Mucosa of descending colon (tissue), 3 donors: ENCODE measurements at regions not wholly inside any gene's neighbourhood (a gene's known extent, or its start where the extent isn't known, plus 50 kb on each side); places are given as distances from the start of the nearest gene placed in this dataset.

Source experiments
- ATAC-seq: fragments of 200-7000 bp; cut with Tn5 transposase; one replicate; pipeline ENCODE4 v1.9.1; 2020; ENCODE audit warnings: mild to moderate bottlenecking, moderate library complexity
- DNase-seq, 3 donors: peaks; one replicate each; pipeline ENCODE4 v3.0.0-alpha.2; 2020
- H3K36me3 ChIP-seq: fragments of 200-600 bp; one replicate; pipeline ENCODE4 v1.8.0; 2021; ENCODE audit warnings: low read depth, mild to moderate bottlenecking
- H3K4me1 ChIP-seq: fragments of 200-600 bp; one replicate; pipeline ENCODE4 v1.8.0; 2021; ENCODE audit warnings: low read depth, mild to moderate bottlenecking
- H3K4me3 ChIP-seq: fragments of 200-600 bp; one replicate; pipeline ENCODE4 v1.8.0; 2021; ENCODE audit warnings: mild to moderate bottlenecking
- H3K9me3 ChIP-seq: fragments of 200-600 bp; one replicate; pipeline ENCODE4 v1.8.0; 2021; ENCODE audit warnings: mild to moderate bottlenecking
- CTCF ChIP-seq: fragments of 200-600 bp; IDR thresholded peaks from one replicate; pipeline ENCODE4 v1.8.0; 2022; ENCODE audit warnings: antibody characterized with exemption, mild to moderate bottlenecking
- intact Hi-C, 2 donors: fragments of 100-400 bp; cut with DNase I in 1 of 2; cut with micrococcal nuclease in 1 of 2; formaldehyde crosslinking; loops; one replicate each; pipeline versions ENCODE4 v1.11.0 to v1.11.1; 2022; cut with DNase I, micrococcal nuclease
- donor health status: DM: no; HTN: no; CAD: no; lungs with moderate emphysema.
- donor health status: DM: no; HTN: no; CAD: no.
- donor health status: DM: no; HTN: yes; CAD: no.

GRCh38 chr3:152019508-152019907, 146.1 kb downstream of the SUCNR1 start:
- no peaks in the 10 kb centered on the region for H3K9me3 ChIP-seq
- ATAC-seq (no peak), DNase-seq (no peak)
- H3K4me1 ChIP-seq: no peaks in the 10 kb centered on the region
- intact Hi-C loops: no loop called here
- H3K4me3 ChIP-seq: no peak overlapping the region
- no peak for TF ChIP-seq CTCF
- no peaks in the 10 kb centered on the region for H3K36me3 ChIP-seq

- no peaks in the 10 kb centered on the region for H3K9me3 ChIP-seq
- intact Hi-C loops: no loop called here
- TF ChIP-seq CTCF: no peak
- H3K4me3 ChIP-seq: no peak overlapping the region
- ATAC-seq: peak; percentile 13
- no peak for DNase-seq
- H3K36me3 ChIP-seq: no peaks in the 10 kb centered on the region
- peaks cover 3% of the 10 kb centered on the region for H3K4me1 ChIP-seq
Observed at GRCh38 chr3:152021951-152022461, 148.6 kb downstream of the SUCNR1 start.

GRCh38 chr3:152026033-152026556, 152.7 kb downstream of the SUCNR1 start:
- ATAC-seq (no peak), DNase-seq (no peak)
- intact Hi-C loops: no loop called here
- Histone ChIP-seq H3K4me3 (no peak overlapping the region), H3K9me3 (no peaks in the 10 kb centered on the region), H3K36me3 (no peaks in the 10 kb centered on the region), H3K4me1 (peaks cover 3% of the 10 kb centered on the region)
- TF ChIP-seq CTCF: no peak

- ATAC-seq: no peak
- no peak for TF ChIP-seq CTCF
- H3K9me3 ChIP-seq: peaks cover 4% of the 10 kb centered on the region
Observed at GRCh38 chr3:152030320-152030719, 156.9 kb downstream of the SUCNR1 start.

GRCh38 chr3:152031321-152031720, 157.9 kb downstream of the SUCNR1 start:
- no peak for TF ChIP-seq CTCF
- DNase-seq (no peak), ATAC-seq (no peak)
- intact Hi-C loops: no loop called here
- H3K9me3 ChIP-seq: peaks cover 11% of the 10 kb centered on the region
- no peaks in the 10 kb centered on the region for H3K4me1 ChIP-seq
- H3K4me3 ChIP-seq: no peak overlapping the region
- no peaks in the 10 kb centered on the region for H3K36me3 ChIP-seq

More at GRCh38 chr3:152030320-152030719, 156.9 kb downstream of the SUCNR1 start:
- no peak overlapping the region for H3K4me3 ChIP-seq
- intact Hi-C loops: no loop called here
- DNase-seq: no peak
- H3K36me3 ChIP-seq: no peaks in the 10 kb centered on the region
- H3K4me1 ChIP-seq: peaks cover 3% of the 10 kb centered on the region

- Histone ChIP-seq H3K4me1 (no peaks in the 10 kb centered on the region), H3K9me3 (peaks cover 26% of the 10 kb centered on the region), H3K4me3 (no peak overlapping the region), H3K36me3 (no peaks in the 10 kb centered on the region)
- no peak for ATAC-seq
- no peak for DNase-seq
- intact Hi-C loops: no loop called here
- TF ChIP-seq CTCF: no peak
Observed at GRCh38 chr3:152037297-152037696, 163.9 kb downstream of the SUCNR1 start.
